ENCODE measurements at regions not wholly inside any gene's neighbourhood (a gene's known extent, or its start where the extent isn't known, plus 50 kb on each side); places are given as distances from the start of the nearest gene placed in this dataset.

GRCh38 chr16:50453446-50453845 is 84.7 kb upstream of the BRD7 start:
- no peak for TF ChIP-seq CTCF (IDR thresholded peaks at IDR 0.05)
- TF ChIP-seq IRF2 (CRISPR knock-in tag; IDR thresholded peaks at IDR 0.05; ENCODE audit: borderline replicate concordance, low read depth): no peak
- TF ChIP-seq IRF1 (CRISPR knock-in tag; IDR thresholded peaks at IDR 0.05): no peak
- no peak for TF ChIP-seq NR2C2 (CRISPR knock-in tag; IDR thresholded peaks at IDR 0.05)
- no peak for TF ChIP-seq CREM (CRISPR knock-in tag; IDR thresholded peaks at IDR 0.05)
- no peak for TF ChIP-seq ZNF263 (CRISPR knock-in tag; IDR thresholded peaks at IDR 0.05; ENCODE audit: low read depth)
- no peak for TF ChIP-seq TEAD4 (CRISPR knock-in tag; IDR thresholded peaks at IDR 0.05)
- no peak for TF ChIP-seq ATF3 (CRISPR knock-in tag; conservative IDR thresholded peaks at IDR 0.05)

All from WTC11 (cell line).